ENCODE measurements at regions not wholly inside any gene's neighbourhood (a gene's known extent, or its start where the extent isn't known, plus 50 kb on each side); places are given as distances from the start of the nearest gene placed in this dataset.

GRCh38 chr1:30250338-30250983, 472.9 kb downstream of the MATN1 start:
- H3K4me1 Mint-ChIP-seq, result no peaks in the 10 kb centered on the region
- H3K9me3 Mint-ChIP-seq (ENCODE audit: low read depth), result no peaks in the 10 kb centered on the region
- H3K4me3 Mint-ChIP-seq, result no peak overlapping the region
- H3K36me3 Mint-ChIP-seq, result no peaks in the 10 kb centered on the region
- no peak overlapping the region for H3K27ac Mint-ChIP-seq
- H3K27me3 Mint-ChIP-seq, result no peaks in the 10 kb centered on the region
- ATAC-seq (no peak), DNase-seq (no peak)
- CTCF ChIA-PET, result interaction anchor here (1.0 to 1.6 kb wide), 2 partner anchors 16 to 130 kb away, joined by 3 to 5 read pairs; no protein-coding TSS in a partner anchor

DNA sequence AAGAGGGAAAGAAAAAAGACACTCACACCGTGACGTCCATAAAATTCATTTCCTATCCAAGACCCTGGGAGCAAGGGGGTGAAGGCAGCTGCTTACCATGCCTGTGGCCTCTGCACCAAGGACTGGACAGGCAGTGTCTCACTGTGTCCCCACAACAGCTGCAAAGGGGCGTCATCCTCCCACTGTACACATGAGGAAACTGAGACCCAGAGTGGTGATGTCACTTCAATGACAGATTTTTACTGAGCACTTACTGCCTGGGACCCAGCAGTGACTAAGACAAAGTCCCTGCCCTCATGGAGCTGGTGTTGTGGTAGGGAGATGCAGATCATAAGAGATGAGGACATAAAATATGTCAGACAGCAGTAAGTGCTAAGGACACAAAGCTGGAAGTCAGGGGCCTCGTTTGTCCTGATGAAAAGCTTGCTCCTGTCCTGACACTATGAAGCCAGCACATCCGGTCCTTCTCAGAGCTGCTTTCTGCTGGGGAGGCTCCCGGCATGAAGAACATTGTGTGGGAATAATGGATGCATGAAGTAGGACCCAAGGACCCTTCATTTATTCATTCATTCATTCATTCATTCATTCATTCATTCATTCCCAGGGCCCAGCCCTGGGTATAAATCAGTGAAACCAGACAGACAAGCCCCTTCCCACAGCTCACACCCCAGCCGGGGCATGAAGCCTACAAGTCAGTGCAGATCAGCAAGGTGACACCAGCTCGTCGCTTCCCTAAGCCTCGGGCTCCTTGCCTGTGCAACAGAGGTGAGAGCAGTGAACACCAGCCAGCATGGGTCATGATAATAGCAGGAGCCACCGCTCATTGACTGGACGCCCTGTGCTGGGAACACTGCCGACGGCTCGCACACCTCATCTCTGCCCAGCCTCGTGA, 473.7 kb downstream of the MATN1 start:
- Mint-ChIP-seq H3K4me1 (no peaks in the 10 kb centered on the region), H3K27ac (no peak overlapping the region), H3K27me3 (no peaks in the 10 kb centered on the region), H3K4me3 (no peak overlapping the region), H3K9me3 (ENCODE audit: low read depth) (no peaks in the 10 kb centered on the region), H3K36me3 (no peaks in the 10 kb centered on the region)
- no peak for ATAC-seq
- DNase-seq, result no peak
- CTCF ChIA-PET, result interaction anchor here (1.0 kb wide), 1 partner anchor 15 kb away, joined by 3 read pairs; no protein-coding TSS in a partner anchor

DNA sequence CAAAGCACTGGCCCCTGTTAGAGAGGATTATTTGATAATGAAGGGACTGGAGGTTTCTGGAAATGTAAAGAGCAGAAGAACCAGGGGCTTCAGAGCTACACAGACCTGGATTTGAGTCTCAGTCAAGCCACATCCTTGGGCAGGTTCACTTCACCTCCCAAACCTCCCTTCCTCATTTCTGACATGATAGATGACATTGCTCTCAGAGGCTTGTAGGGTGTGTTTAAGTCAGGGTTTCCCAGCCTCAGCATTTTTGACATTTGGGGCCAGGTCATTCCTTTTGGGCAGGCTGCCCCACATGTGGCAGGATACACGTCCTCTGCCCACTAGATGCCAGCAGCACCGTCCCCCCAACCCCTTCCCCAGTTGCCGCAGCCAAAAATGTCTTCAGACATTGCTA, 474.6 kb downstream of the MATN1 start:
- CTCF ChIA-PET, result no interaction called here
- Mint-ChIP-seq H3K36me3 (no peaks in the 10 kb centered on the region), H3K9me3 (ENCODE audit: low read depth) (no peaks in the 10 kb centered on the region), H3K4me3 (no peak overlapping the region), H3K27me3 (peaks cover 2% of the 10 kb centered on the region), H3K4me1 (no peaks in the 10 kb centered on the region), H3K27ac (no peak overlapping the region)
- DNase-seq (no peak), ATAC-seq (no peak)

GRCh38 chr1:30248373-30248772, 475.0 kb downstream of the MATN1 start:
- Mint-ChIP-seq H3K27ac (no peak overlapping the region), H3K9me3 (ENCODE audit: low read depth) (no peaks in the 10 kb centered on the region), H3K36me3 (no peaks in the 10 kb centered on the region)

DNA sequence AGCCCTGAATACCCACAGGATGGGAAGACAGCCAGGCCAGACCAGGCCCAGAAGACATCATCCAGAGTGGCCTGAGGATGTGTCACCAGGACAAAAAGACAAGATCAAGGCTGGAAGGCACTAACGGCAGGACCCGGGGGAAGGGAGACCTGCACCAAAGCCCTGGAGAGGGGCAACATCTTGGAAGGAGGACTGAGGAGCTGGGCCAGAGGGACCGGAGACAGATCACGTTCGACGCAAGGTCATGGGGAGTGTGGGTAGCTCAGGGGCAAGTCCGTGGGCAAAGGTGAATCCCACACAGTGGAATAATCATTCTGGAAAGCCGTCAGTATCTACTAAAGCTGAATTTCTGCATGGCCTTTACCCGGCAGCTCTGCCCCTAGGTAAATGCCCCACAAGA, 478.6 kb downstream of the MATN1 start:
- Mint-ChIP-seq H3K9me3 (ENCODE audit: low read depth) (no peaks in the 10 kb centered on the region), H3K4me1 (no peaks in the 10 kb centered on the region), H3K4me3 (no peak overlapping the region), H3K36me3 (no peaks in the 10 kb centered on the region), H3K27ac (no peak overlapping the region), H3K27me3 (peaks cover 7% of the 10 kb centered on the region)
- DNase-seq (no peak), ATAC-seq (no peak)
- CTCF ChIA-PET, result no interaction called here

More at GRCh38 chr1:30248373-30248772, 475.0 kb downstream of the MATN1 start:
- Mint-ChIP-seq H3K4me3 (no peak overlapping the region), H3K4me1 (no peaks in the 10 kb centered on the region), H3K27me3 (peaks cover 2% of the 10 kb centered on the region)
- CTCF ChIA-PET, result no interaction called here
- no peak for DNase-seq
- ATAC-seq, result no peak

DNA sequence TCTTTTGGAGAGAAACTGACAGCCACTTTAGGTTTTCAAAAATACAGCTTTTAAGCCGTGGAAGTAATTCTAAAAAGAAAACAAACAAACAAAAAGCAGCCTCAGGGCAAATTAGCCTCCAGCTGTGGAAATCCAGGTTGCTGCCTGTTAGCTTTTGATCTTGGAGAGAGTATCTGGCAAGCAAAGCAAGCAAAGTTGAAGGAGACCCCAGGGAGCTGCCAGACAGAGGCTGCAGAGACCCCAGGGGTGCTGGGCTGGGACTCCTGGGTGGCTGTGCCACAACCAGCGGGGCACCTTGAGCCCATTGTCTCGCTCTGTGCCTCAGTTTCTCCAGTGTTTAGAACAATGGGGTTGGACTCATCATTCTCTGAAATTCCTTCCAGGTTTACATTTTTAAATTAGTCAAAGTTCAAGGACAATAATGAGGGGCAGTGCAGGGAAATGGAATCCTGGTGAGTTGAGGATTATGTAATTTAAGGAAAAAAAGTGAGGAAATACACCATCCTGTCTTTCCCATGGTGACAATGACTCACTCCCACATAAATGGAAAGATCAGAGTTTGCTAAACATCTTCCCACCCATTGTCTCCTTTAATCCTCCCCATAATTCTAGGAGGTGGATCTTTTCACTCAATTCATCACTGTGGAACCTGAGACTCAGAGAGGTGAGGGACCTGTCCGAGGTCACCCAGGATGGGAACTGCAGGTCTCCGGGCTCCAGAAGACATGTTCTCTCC, 480.5 kb downstream of the MATN1 start:
- Mint-ChIP-seq H3K36me3 (no peaks in the 10 kb centered on the region), H3K27me3 (peaks cover 13% of the 10 kb centered on the region), H3K27ac (no peak overlapping the region), H3K4me1 (no peaks in the 10 kb centered on the region), H3K4me3 (no peak overlapping the region), H3K9me3 (ENCODE audit: low read depth) (no peaks in the 10 kb centered on the region)
- DNase-seq (no peak), ATAC-seq (no peak)
- CTCF ChIA-PET, result no interaction called here

- H3K27ac Mint-ChIP-seq, result no peak overlapping the region
- no peak overlapping the region for H3K4me3 Mint-ChIP-seq
- peaks cover 13% of the 10 kb centered on the region for H3K27me3 Mint-ChIP-seq
- no peaks in the 10 kb centered on the region for H3K9me3 Mint-ChIP-seq (ENCODE audit: low read depth)
- ATAC-seq, result no peak
- H3K36me3 Mint-ChIP-seq, result no peaks in the 10 kb centered on the region
- no peaks in the 10 kb centered on the region for H3K4me1 Mint-ChIP-seq
- CTCF ChIA-PET, result no interaction called here
- DNase-seq, result no peak
These were observed 481.2 kb downstream of the MATN1 start for GRCh38 chr1:30242168-30242567.

DNA sequence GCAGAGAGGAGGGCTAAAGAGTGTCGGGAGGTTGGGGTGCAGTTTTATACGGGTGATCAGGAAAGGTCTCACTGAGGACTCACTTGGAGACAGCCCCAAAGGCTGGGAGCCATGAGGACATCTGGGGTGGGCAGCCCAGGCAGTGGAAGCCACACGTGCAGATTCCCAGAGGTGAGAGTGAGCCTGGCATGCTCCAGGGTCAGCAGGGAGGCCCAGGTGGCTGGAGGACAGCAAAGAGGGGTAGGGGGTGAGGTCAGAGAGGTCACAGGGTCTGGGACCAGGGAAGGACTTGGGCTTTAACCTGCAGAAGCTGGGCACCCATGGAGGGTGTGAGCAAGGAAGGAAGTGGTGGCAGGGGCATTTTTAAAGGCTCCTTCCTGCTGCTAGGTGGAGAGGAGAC, 481.7 kb downstream of the MATN1 start:
- ATAC-seq, result no peak
- Mint-ChIP-seq H3K36me3 (no peaks in the 10 kb centered on the region), H3K27ac (no peak overlapping the region), H3K4me1 (no peaks in the 10 kb centered on the region), H3K9me3 (ENCODE audit: low read depth) (no peaks in the 10 kb centered on the region), H3K27me3 (peaks cover 13% of the 10 kb centered on the region), H3K4me3 (no peak overlapping the region)
- CTCF ChIA-PET, result no interaction called here
- DNase-seq, result no peak

DNA sequence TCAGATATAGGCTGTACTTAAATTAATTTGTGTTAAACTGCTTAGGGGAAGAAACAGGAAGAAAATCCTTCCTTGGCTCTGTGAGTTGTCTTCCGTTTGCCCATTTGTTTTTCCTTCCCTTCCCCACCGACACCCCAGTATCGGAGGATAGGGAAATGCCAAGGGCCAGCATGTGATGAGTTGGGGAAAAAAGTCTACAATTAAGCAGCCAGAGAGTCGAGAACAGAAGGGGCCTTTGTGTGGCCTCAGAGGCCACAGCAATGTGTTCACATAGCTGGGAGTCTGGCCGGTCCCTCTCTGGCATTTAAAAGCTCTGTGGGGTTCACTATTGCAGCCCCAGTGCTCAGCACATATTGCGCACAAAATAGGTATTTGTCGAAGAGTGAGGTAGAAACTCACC, 489.3 kb downstream of the MATN1 start:
- H3K27me3 Mint-ChIP-seq, result peaks cover 5% of the 10 kb centered on the region

DNA sequence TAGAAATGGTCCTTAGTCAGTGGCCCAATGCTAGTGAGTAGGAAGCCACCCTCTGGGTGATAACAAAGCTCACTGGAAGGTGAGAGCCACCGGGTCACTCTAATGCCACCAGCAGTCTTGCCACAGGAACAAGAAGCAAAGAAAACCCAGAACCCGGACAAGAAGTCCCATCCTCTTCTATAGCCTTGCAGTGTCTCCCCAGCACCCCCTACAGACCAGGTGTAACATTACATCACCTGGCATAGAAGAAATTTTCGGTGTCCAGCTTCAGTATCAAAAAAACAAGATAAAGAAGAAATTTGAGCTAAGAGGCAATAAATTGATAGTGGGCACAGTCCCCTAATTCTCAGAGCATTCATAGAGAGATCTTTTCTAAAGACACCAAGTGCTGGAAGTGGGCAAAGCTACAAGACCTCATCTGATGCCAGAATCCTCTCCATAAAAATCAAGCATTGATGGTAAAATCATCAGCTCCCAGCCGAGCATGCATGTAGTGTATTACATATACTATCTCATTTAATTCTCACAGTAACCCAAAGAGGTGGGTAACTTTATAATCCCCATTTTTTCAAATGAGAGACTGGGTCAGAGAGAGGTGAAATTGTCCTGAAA, 491.0 kb downstream of the MATN1 start:
- Mint-ChIP-seq H3K27ac (no peak overlapping the region), H3K36me3 (no peaks in the 10 kb centered on the region), H3K4me1 (no peaks in the 10 kb centered on the region), H3K4me3 (no peak overlapping the region), H3K27me3 (no peaks in the 10 kb centered on the region), H3K9me3 (ENCODE audit: low read depth) (no peaks in the 10 kb centered on the region)
- no peak for ATAC-seq
- no peak for DNase-seq
- CTCF ChIA-PET, result interaction anchor here (1.4 kb wide), 1 partner anchor 996 kb away, joined by 3 read pairs; no protein-coding TSS in a partner anchor

More for the DNA sequence above, 489.3 kb downstream of the MATN1 start:
- CTCF ChIA-PET, result interaction anchor here (0.7 to 1.6 kb wide), 2 partner anchors 16 to 146 kb away, joined by 3 to 5 read pairs; no protein-coding TSS in a partner anchor
- H3K4me3 Mint-ChIP-seq, result no peak overlapping the region
- H3K27ac Mint-ChIP-seq, result no peak overlapping the region
- H3K4me1 Mint-ChIP-seq, result no peaks in the 10 kb centered on the region
- no peaks in the 10 kb centered on the region for H3K9me3 Mint-ChIP-seq (ENCODE audit: low read depth)
- no peak for ATAC-seq
- no peak for DNase-seq
- no peaks in the 10 kb centered on the region for H3K36me3 Mint-ChIP-seq

GRCh38 chr1:30229960-30230359, 493.4 kb downstream of the MATN1 start:
- Mint-ChIP-seq H3K4me1 (no peaks in the 10 kb centered on the region), H3K27me3 (no peaks in the 10 kb centered on the region), H3K36me3 (no peaks in the 10 kb centered on the region), H3K27ac (no peak overlapping the region), H3K9me3 (ENCODE audit: low read depth) (no peaks in the 10 kb centered on the region), H3K4me3 (no peak overlapping the region)
- DNase-seq, result no peak
- ATAC-seq, result no peak
- CTCF ChIA-PET, result no interaction called here

DNA sequence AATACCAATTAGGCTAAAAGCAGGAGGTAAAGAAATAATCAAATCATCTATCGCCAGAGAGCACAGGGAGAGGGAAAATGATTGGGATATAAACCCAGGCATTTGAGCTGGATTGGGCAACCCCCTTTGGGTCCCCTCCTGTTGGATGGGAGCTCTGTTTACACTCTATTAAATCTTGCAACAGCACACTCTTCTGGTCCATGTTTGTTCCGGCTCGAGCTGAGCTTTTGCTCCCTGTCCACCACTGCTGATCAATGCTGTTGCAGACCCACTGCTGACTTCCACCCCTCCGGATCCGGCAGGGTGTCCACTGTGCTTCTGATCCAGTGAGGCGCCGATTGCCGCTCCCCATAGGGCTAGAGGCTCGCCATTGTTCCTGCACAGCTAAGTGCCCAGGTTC, 493.8 kb downstream of the MATN1 start:
- Mint-ChIP-seq H3K4me1 (no peaks in the 10 kb centered on the region), H3K27me3 (no peaks in the 10 kb centered on the region), H3K27ac (no peak overlapping the region), H3K4me3 (no peak overlapping the region), H3K9me3 (ENCODE audit: low read depth) (no peaks in the 10 kb centered on the region), H3K36me3 (no peaks in the 10 kb centered on the region)
- CTCF ChIA-PET, result no interaction called here
- DNase-seq (no peak), ATAC-seq (no peak)

- H3K9me3 Mint-ChIP-seq (ENCODE audit: low read depth), result no peaks in the 10 kb centered on the region
- H3K4me3 Mint-ChIP-seq, result no peak overlapping the region
- H3K27ac Mint-ChIP-seq, result no peak overlapping the region
- no peaks in the 10 kb centered on the region for H3K27me3 Mint-ChIP-seq
- ATAC-seq (no peak), DNase-seq (no peak)
- CTCF ChIA-PET, result no interaction called here
- H3K4me1 Mint-ChIP-seq, result no peaks in the 10 kb centered on the region
- H3K36me3 Mint-ChIP-seq, result no peaks in the 10 kb centered on the region
These were observed 496.7 kb downstream of the MATN1 start for GRCh38 chr1:30226648-30227047.

Data from activated CD8-positive, alpha-beta memory T cell treated with anti-CD3 and anti-CD28 coated beads, Interleukin-2, amount 10 ng/mL, durations not matched to agents 7 days and 5 days (primary cell).